Mesenchymal stem cell (in vitro differentiated cells and primary cell): ENCODE measurements at regions not wholly inside any gene's neighbourhood (a gene's known extent, or its start where the extent isn't known, plus 50 kb on each side); places are given as distances from the start of the nearest gene placed in this dataset.

Experiments
- DNase-seq: peaks from one replicate; pipeline ENCODE4 v3.0.0-alpha.2; 2013
- H2AFZ ChIP-seq: one replicate; pipeline ENCODE4 v1.6.1; 2013; ENCODE audit warnings: low read depth, mild to moderate bottlenecking, control low read depth, inconsistent platforms, low read length, moderate library complexity
- H2AK5ac ChIP-seq: 2 replicates; pipeline ENCODE4 v1.6.1; 2013; ENCODE audit warnings: low read length, moderate library complexity, mild to moderate bottlenecking, inconsistent platforms; ENCODE audit not compliant: severe bottlenecking
- H2BK120ac ChIP-seq: one replicate; pipeline ENCODE4 v1.6.1; 2013; ENCODE audit warnings: low read depth, mild to moderate bottlenecking, inconsistent platforms, low read length, moderate library complexity
- H2BK12ac ChIP-seq, 2 experiments: one replicate each; pipeline ENCODE4 v1.6.1; 2013; ENCODE audit warnings: inconsistent platforms in 2 of 2, low read length in 2 of 2, mild to moderate bottlenecking in 2 of 2, moderate library complexity in 2 of 2, control low read depth in 1 of 2
- H2BK15ac ChIP-seq: one replicate; pipeline ENCODE4 v1.6.1; 2013; ENCODE audit warnings: mild to moderate bottlenecking, low read depth, inconsistent platforms; ENCODE audit not compliant: poor library complexity, severe bottlenecking
- H2BK5ac ChIP-seq: 2 replicates; pipeline ENCODE4 v1.6.1; 2013; ENCODE audit warnings: low read depth, mild to moderate bottlenecking, low read length, control low read depth, inconsistent platforms; ENCODE audit not compliant: poor library complexity, severe bottlenecking
- H3K14ac ChIP-seq, 2 experiments: one replicate each; pipeline ENCODE4 v1.6.1; 2013; ENCODE audit warnings: inconsistent platforms in 2 of 2, low read length in 2 of 2, control low read depth in 1 of 2, mild to moderate bottlenecking in 1 of 2, moderate library complexity in 1 of 2
- H3K18ac ChIP-seq, 2 experiments: one replicate each; pipeline ENCODE4 v1.6.1; 2013; ENCODE audit warnings: inconsistent platforms in 2 of 2, low read length in 2 of 2, control low read depth in 1 of 2, low read depth in 1 of 2, mild to moderate bottlenecking in 1 of 2
- H3K23ac ChIP-seq, 2 experiments: one replicate each; pipeline ENCODE4 v1.6.1; 2013; ENCODE audit warnings: inconsistent platforms in 2 of 2, low read length in 2 of 2, mild to moderate bottlenecking in 2 of 2, moderate library complexity in 2 of 2, control low read depth in 1 of 2
- H3K27ac ChIP-seq: 2 replicates; pipeline ENCODE4 v1.5.1; 2013; ENCODE audit warnings: mild to moderate bottlenecking, moderate library complexity, low read length, control low read depth, inconsistent platforms; ENCODE audit not compliant: poor library complexity, severe bottlenecking
- H3K27me3 ChIP-seq, 2 experiments: 2 replicates each; pipeline versions ENCODE4 v1.6.1 to v1.7.0; 2013; ENCODE audit warnings: low read length in 2 of 2, mild to moderate bottlenecking in 2 of 2, moderate library complexity in 2 of 2, control low read depth in 1 of 2, inconsistent platforms in 1 of 2; ENCODE audit not compliant: control insufficient read depth in 1 of 2, insufficient read depth in 1 of 2
- H3K36me3 ChIP-seq, 2 experiments: 2 replicates each; pipeline versions ENCODE4 v1.6.1 to v1.7.0; 2013; ENCODE audit warnings: low read length in 2 of 2, control low read depth in 1 of 2, inconsistent platforms in 1 of 2, low read depth in 1 of 2, mild to moderate bottlenecking in 1 of 2; ENCODE audit not compliant: insufficient read depth in 2 of 2, control insufficient read depth in 1 of 2
- H3K4ac ChIP-seq, 2 experiments: one replicate each; pipeline ENCODE4 v1.6.1; 2013; ENCODE audit warnings: inconsistent platforms in 2 of 2, low read length in 2 of 2, mild to moderate bottlenecking in 2 of 2, moderate library complexity in 2 of 2, control low read depth in 1 of 2, low read depth in 1 of 2
- H3K4me1 ChIP-seq: 2 replicates; pipeline ENCODE4 v1.6.1; 2013; ENCODE audit warnings: low read depth, low read length, control low read depth; ENCODE audit not compliant: control insufficient read depth, insufficient read depth
- H3K4me2 ChIP-seq: 2 replicates; pipeline ENCODE4 v1.6.1; 2013; ENCODE audit warnings: low read length, mild to moderate bottlenecking, inconsistent platforms; ENCODE audit not compliant: poor library complexity, severe bottlenecking
- H3K4me3 ChIP-seq, 2 experiments: 2 replicates each; pipeline versions ENCODE4 v1.5.1 to v1.7.0; 2013; ENCODE audit warnings: low read length in 2 of 2, mild to moderate bottlenecking in 2 of 2, control low read depth in 1 of 2, low read depth in 1 of 2; ENCODE audit not compliant: insufficient read depth in 1 of 2
- H3K79me1 ChIP-seq: replicated peaks from 2 replicates; pipeline ENCODE4 v1.6.1; 2013; ENCODE audit warnings: mild to moderate bottlenecking, control low read depth, low read length, inconsistent platforms; ENCODE audit not compliant: poor library complexity, severe bottlenecking
- H3K9ac ChIP-seq: 2 replicates; pipeline ENCODE4 v1.7.0; 2013; ENCODE audit warnings: mild to moderate bottlenecking, low read length, moderate library complexity
- H3K9me3 ChIP-seq: 2 replicates; pipeline ENCODE4 v1.7.0; 2013; ENCODE audit warnings: mild to moderate bottlenecking, low read length; ENCODE audit not compliant: control insufficient read depth
- H4K8ac ChIP-seq: one replicate; pipeline ENCODE4 v1.6.1; 2013; ENCODE audit warnings: inconsistent platforms, mild to moderate bottlenecking, low read length, moderate library complexity
- H4K91ac ChIP-seq: one replicate; pipeline ENCODE4 v1.6.1; 2013; ENCODE audit warnings: mild to moderate bottlenecking, low read length, inconsistent platforms
- WGBS: methylation state at CpG from one replicate; pipeline ENCODE4 v1.1.7; 2013; ENCODE audit warnings: mixed read lengths; 5-methylcytosine and 5-hydroxymethylcytosine counted together

DNA sequence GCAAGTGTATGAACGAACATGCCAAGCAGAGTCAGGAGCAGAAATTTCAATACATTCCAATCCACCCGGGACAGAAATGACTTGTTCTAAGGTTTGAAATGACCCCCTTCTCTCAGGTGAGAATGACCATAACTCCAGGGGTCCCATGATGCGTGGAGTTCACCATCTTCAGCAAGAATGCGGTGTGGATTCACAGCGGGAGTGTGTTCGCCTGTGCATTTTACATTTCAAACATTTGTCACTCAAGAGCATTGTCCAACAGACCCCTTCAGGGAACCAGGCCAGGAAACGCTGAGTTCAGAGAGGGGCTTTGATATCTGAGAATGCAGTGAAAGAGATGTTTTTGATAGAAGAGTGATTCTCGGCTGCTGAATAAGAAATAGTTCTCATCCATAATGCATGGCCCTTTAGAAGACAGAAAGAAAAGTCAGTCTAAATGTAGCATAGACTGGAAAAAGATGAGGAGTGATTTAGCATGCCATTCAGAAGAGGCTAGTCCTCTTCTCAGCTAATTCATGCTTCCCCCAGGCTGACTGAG is 200.3 kb upstream of the KCNG1 start:
- H3K79me1 ChIP-seq, result no peaks in the 10 kb centered on the region
- 61% methylated on average over 7 of the region's 8 CpGs for WGBS
- H2BK15ac ChIP-seq, result no peak overlapping the region
- H2AK5ac ChIP-seq, result no peak overlapping the region
- H3K9ac ChIP-seq, result no peak overlapping the region
- no peak overlapping the region for H3K23ac ChIP-seq
- no peak overlapping the region for H3K4me3 ChIP-seq
- no peak overlapping the region for H2AFZ ChIP-seq
- H3K4ac ChIP-seq, result no peak overlapping the region
- no peak overlapping the region for H4K91ac ChIP-seq
- no peak overlapping the region for H4K8ac ChIP-seq
- no peak overlapping the region for H2BK120ac ChIP-seq
- no peak overlapping the region for H3K4me2 ChIP-seq
- H3K36me3 ChIP-seq, result no peaks in the 10 kb centered on the region
- H2BK5ac ChIP-seq, result no peak overlapping the region
- DNase-seq, result no peak
- no peaks in the 10 kb centered on the region for H3K9me3 ChIP-seq
- H3K4me1 ChIP-seq, result peaks cover 2% of the 10 kb centered on the region
- H3K27ac ChIP-seq, result no peak overlapping the region
- H2BK12ac ChIP-seq, result no peak overlapping the region
- H3K18ac ChIP-seq, result no peak overlapping the region
- peaks cover 47 to 65% of the 10 kb centered on the region in 2 experiments for H3K27me3 ChIP-seq
- H3K14ac ChIP-seq, result no peak overlapping the region

DNA sequence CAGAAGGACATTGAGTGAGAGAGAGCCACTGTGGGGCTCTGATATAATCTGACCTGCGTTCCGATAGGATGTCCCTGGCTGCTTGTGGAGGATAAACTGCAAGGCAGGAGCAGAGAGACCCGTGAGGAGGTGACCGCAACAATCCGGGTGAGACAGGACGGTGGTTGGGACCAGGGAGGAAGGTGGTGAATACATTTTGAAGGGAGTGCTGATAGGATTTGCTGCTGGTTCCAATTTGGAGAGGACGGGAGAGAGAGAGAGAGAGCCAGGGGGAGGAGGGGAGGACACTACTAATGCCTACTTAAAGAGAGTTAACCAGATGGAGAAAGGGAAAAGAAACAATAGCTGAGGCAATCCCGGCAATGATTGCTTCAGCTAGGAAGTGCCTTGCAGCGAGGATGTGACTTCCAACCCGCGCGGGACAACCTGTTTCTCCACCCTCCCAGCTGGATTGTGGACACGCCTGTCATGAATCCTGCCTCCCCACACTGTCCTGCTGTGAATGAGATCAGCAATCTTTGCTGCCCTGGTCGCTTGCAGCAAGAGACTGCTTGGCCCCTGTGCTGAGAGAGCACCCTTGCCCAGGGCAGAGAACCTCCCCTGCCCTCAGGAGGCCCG is 199.0 kb upstream of the KCNG1 start:
- no peak overlapping the region for H3K4me2 ChIP-seq
- H2AFZ ChIP-seq, result no peak overlapping the region
- H2BK5ac ChIP-seq, result no peak overlapping the region
- no peaks in the 10 kb centered on the region for H3K79me1 ChIP-seq
- no peak overlapping the region for H3K4ac ChIP-seq
- peak; percentile 24 for DNase-seq
- peak overlapping the region; percentile 54 for H3K9ac ChIP-seq
- H2BK15ac ChIP-seq, result no peak overlapping the region
- H3K23ac ChIP-seq, result no peak overlapping the region
- H4K91ac ChIP-seq, result no peak overlapping the region
- H3K36me3 ChIP-seq, result no peaks in the 10 kb centered on the region
- H3K4me3 ChIP-seq, result no peak overlapping the region
- no peak overlapping the region for H3K27ac ChIP-seq
- WGBS, result 26% methylated on average over 15 of the region's 15 CpGs
- no peak overlapping the region for H3K14ac ChIP-seq
- H3K9me3 ChIP-seq, result peaks cover 9% of the 10 kb centered on the region
- no peak overlapping the region for H3K18ac ChIP-seq
- peak overlapping the region; percentile 55 for H4K8ac ChIP-seq
- peaks cover 38 to 73% of the 10 kb centered on the region in 2 experiments for H3K27me3 ChIP-seq
- H2AK5ac ChIP-seq, result no peak overlapping the region
- no peak overlapping the region for H2BK120ac ChIP-seq
- no peak overlapping the region for H2BK12ac ChIP-seq
- peaks cover 2% of the 10 kb centered on the region for H3K4me1 ChIP-seq

DNA sequence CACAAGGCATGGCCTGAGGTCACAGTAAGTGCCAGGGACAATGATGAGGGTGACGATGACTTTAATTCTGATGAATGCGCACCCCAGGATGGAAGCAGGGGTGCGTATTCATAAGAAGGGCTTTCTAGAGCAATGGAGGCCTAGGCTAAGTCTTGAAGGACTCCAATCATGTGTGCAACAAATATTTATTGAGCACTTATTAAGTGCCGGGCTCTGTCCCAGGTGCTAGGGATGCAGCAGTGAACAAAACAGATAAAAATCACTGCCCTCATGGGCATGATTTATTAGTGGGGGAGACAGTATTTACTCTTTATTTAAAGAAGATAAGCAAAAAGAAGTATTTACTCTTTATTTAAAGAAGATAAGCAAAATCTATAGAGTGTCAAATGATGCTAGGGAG is 198.2 kb upstream of the KCNG1 start:
- H3K4me2 ChIP-seq, result no peak overlapping the region
- H2BK5ac ChIP-seq, result no peak overlapping the region
- H4K91ac ChIP-seq, result no peak overlapping the region
- WGBS, result 98% methylated on average over 4 of the region's 4 CpGs
- peaks cover 13% of the 10 kb centered on the region for H3K9me3 ChIP-seq
- H3K4ac ChIP-seq, result no peak overlapping the region
- no peak overlapping the region for H3K18ac ChIP-seq
- no peak overlapping the region for H2BK15ac ChIP-seq
- no peak overlapping the region for H2AFZ ChIP-seq
- H4K8ac ChIP-seq, result no peak overlapping the region
- no peak overlapping the region for H3K9ac ChIP-seq
- no peak overlapping the region for H2AK5ac ChIP-seq
- no peak overlapping the region for H2BK120ac ChIP-seq
- no peak overlapping the region for H3K4me3 ChIP-seq
- DNase-seq, result no peak
- H2BK12ac ChIP-seq, result no peak overlapping the region
- no peaks in the 10 kb centered on the region for H3K36me3 ChIP-seq
- H3K27ac ChIP-seq, result no peak overlapping the region
- peaks cover 42 to 74% of the 10 kb centered on the region in 2 experiments for H3K27me3 ChIP-seq
- H3K14ac ChIP-seq, result no peak overlapping the region
- no peak overlapping the region for H3K23ac ChIP-seq
- H3K79me1 ChIP-seq, result no peaks in the 10 kb centered on the region
- peaks cover 2% of the 10 kb centered on the region for H3K4me1 ChIP-seq

DNA sequence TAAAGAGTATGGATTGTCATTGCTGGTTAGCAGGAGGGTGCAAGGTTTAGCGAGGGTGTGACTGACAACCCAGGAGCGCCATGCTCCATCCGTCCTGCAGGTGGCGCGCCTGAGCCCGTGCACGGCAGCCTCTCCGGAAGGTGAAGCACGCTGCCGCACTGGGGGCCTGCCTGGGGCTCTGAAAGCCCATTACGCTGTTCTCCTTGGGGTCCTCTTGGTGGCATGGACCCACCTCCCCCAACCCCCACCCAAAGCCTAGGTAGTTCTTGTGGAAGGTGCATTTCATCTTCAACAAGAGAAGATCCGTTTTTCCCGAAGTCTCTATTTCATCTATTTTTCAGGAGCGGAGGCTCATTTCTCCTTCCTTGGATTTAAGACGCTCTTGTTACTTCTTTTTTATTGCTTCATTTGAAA is 197.4 kb upstream of the KCNG1 start:
- Histone ChIP-seq H2BK5ac (no peak overlapping the region), H4K8ac (no peak overlapping the region), H4K91ac (no peak overlapping the region), H3K27ac (no peak overlapping the region), H3K4me2 (no peak overlapping the region), H2AK5ac (no peak overlapping the region), H3K4ac (no peak overlapping the region), H3K4me1 (peaks cover 2% of the 10 kb centered on the region), H3K4me3 (no peak overlapping the region), H3K9me3 (peaks cover 13% of the 10 kb centered on the region), H2BK15ac (no peak overlapping the region), H3K14ac (no peak overlapping the region), H2AFZ (no peak overlapping the region), H3K18ac (no peak overlapping the region), H2BK12ac (no peak overlapping the region), H3K9ac (no peak overlapping the region), H2BK120ac (no peak overlapping the region), H3K27me3 (peaks cover 46 to 80% of the 10 kb centered on the region in 2 experiments), H3K36me3 (no peaks in the 10 kb centered on the region), H3K23ac (no peak overlapping the region), H3K79me1 (no peaks in the 10 kb centered on the region)
- WGBS, result 31% methylated on average over 13 of the region's 15 CpGs
- no peak for DNase-seq
